ENCODE measurements at regions not wholly inside any gene's neighbourhood (a gene's known extent, or its start where the extent isn't known, plus 50 kb on each side); places are given as distances from the start of the nearest gene placed in this dataset.

- H3K9me3 Mint-ChIP-seq = no peaks in the 10 kb centered on the region
- DNase-seq (ENCODE audit: low spot score in 2 of 2) = no peak
- no peaks in the 10 kb centered on the region for H3K36me3 Mint-ChIP-seq
- no peak overlapping the region for H3K27ac Mint-ChIP-seq
- no peak for ATAC-seq
Measured at GRCh38 chr1:212232090-212232489, 53.1 kb upstream of the PPP2R5A start.

DNA sequence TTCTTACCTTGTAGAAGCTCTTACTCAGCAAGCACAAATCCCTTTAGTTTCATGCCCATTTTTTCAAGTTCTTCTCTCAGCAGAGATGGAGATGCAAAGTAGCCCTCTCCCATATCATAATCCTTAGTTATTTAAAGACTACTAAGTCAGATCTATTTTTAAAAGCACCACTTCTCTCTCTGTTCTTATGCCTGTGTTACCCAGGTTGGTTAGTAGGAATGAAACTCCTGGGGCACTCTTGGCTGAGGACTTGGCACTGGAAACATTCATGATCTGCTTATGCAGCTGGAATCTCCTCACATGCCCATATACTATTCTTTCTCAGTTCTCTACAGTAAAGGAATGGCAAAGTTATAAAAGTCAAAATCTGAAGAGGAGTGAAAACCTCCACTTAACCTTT, 51.9 kb upstream of the PPP2R5A start:
- Mint-ChIP-seq H3K36me3 (no peaks in the 10 kb centered on the region), H3K9me3 (no peaks in the 10 kb centered on the region), H3K27ac (no peak overlapping the region)
- no peak for DNase-seq (ENCODE audit: low spot score in 2 of 2)
- no peak for ATAC-seq

DNA sequence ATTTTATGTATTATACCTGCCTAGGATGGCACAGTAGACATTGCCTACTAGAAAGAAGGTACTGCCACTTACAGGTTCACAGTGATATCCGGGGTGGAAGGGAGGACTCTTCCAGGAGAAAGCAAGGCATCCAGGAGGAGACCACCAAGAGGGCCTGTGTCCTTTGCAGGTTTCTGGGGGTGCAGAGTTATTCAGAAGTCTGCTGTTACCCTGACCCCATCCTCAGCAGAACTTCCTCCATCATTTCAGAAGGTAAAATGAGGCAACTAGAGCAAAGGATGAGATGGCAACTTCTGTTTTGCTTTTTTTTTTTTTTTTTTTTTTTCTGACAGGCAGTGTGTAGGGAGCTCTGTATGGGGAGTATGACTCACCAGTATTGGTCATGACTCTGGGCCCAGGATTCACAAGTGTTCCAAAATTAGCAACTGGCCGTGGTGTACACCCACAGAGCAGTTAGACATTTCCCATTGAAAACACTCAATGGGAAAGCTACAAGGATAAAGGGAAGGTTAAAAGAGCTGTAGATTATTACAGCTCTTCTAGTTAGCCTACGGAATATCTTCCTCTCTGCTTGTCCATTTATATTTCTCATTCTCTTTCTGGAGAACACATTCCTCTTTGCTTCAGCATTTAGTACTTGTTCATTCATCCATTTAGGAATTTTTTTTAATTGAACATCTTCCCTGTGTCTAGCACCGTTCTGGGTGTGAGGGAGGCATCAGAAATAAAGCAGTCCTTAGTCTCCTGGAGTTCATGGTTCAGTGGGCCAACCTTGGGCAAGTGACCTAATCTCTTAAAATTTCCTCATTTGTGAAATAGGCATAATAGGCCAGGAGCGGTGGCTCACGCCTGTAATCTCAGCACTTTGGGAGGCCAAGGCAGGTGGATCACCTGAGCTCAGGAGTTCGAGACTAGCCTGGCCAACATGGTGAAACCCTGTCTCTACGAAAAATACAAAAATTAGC, 50.5 kb upstream of the PPP2R5A start:
- Mint-ChIP-seq H3K9me3 (no peaks in the 10 kb centered on the region), H3K36me3 (no peaks in the 10 kb centered on the region), H3K27ac (peak overlapping the region in 1 of 2 donors; percentile 57)
- no peak for DNase-seq (ENCODE audit: low spot score in 2 of 2)
- ATAC-seq = peak; percentile 92 to 98
